HG03575 (cell line): ENCODE measurements at regions not wholly inside any gene's neighbourhood (a gene's known extent, or its start where the extent isn't known, plus 50 kb on each side); places are given as distances from the start of the nearest gene placed in this dataset.

Experiments used
- ATAC-seq: cut with Tn5 transposase; IDR thresholded peaks from one replicate; pipeline ENCODE4 v1.9.1; 2021; ENCODE audit not compliant: unreplicated experiment, insufficient number of reproducible peaks, low FRiP score; ENCODE audit errors: extremely low read depth

GRCh38 chr6:51526922-51527321, 560.5 kb downstream of the PKHD1 start:
- no peak for ATAC-seq

- no peak for ATAC-seq
These were observed 558.9 kb downstream of the PKHD1 start for GRCh38 chr6:51528556-51528955.

GRCh38 chr6:51529240-51529639, 558.2 kb downstream of the PKHD1 start:
- ATAC-seq, result no peak

GRCh38 chr6:51531623-51532022, 555.8 kb downstream of the PKHD1 start:
- ATAC-seq, result no peak

GRCh38 chr6:51533962-51534361, 553.5 kb downstream of the PKHD1 start:
- no peak for ATAC-seq

- ATAC-seq, result no peak
These were observed 552.1 kb downstream of the PKHD1 start for GRCh38 chr6:51535327-51535726.

- ATAC-seq, result no peak
These were observed 550.7 kb downstream of the PKHD1 start for GRCh38 chr6:51536728-51537127.

GRCh38 chr6:51541847-51542246, 545.6 kb downstream of the PKHD1 start:
- ATAC-seq, result no peak

GRCh38 chr6:51542475-51542874, 544.9 kb downstream of the PKHD1 start:
- no peak for ATAC-seq

GRCh38 chr6:51550243-51550642, 537.2 kb downstream of the PKHD1 start:
- ATAC-seq, result no peak

- ATAC-seq, result no peak
These were observed 535.0 kb downstream of the PKHD1 start for GRCh38 chr6:51552435-51552834.

GRCh38 chr6:51553246-51554015, 534.0 kb downstream of the PKHD1 start:
- ATAC-seq, result no peak

- no peak for ATAC-seq
These were observed 533.4 kb downstream of the PKHD1 start for GRCh38 chr6:51554029-51554428.

GRCh38 chr6:51559059-51559458, 528.4 kb downstream of the PKHD1 start:
- ATAC-seq, result no peak

GRCh38 chr6:51562198-51562597, 525.2 kb downstream of the PKHD1 start:
- ATAC-seq, result peak; percentile 95
